Stimulated activated CD4-positive, alpha-beta T cell treated with anti-CD3 and anti-CD28 coated beads, Interleukin-12 subunit alpha, Interleukin-12 subunit beta, amount 100 ng/mL, for 24 hours (primary cell): ENCODE measurements at regions not wholly inside any gene's neighbourhood (a gene's known extent, or its start where the extent isn't known, plus 50 kb on each side); places are given as distances from the start of the nearest gene placed in this dataset.

Source experiments
- DNase-seq, 2 experiments: peaks; one replicate each; pipeline ENCODE4 v3.0.0-alpha.2; 2020; ENCODE audit warnings: low read depth in 2 of 2

GRCh38 chr10:123454987-123455386 is 211.2 kb upstream of the GPR26 start:
- DNase-seq: no peak

- DNase-seq: no peak
Measured at GRCh38 chr10:123455861-123456260, 210.3 kb upstream of the GPR26 start.

GRCh38 chr10:123458933-123459332 is 207.2 kb upstream of the GPR26 start:
- no peak for DNase-seq

- no peak for DNase-seq
Measured at GRCh38 chr10:123459371-123460091, 206.6 kb upstream of the GPR26 start.

GRCh38 chr10:123462246-123462645 is 203.9 kb upstream of the GPR26 start:
- no peak for DNase-seq

- DNase-seq: no peak
Measured at GRCh38 chr10:123462756-123463155, 203.4 kb upstream of the GPR26 start.

GRCh38 chr10:123463181-123463580 is 203.0 kb upstream of the GPR26 start:
- no peak for DNase-seq

GRCh38 chr10:123463698-123464097 is 202.5 kb upstream of the GPR26 start:
- no peak for DNase-seq

GRCh38 chr10:123464430-123465323 is 201.5 kb upstream of the GPR26 start:
- DNase-seq: no peak

- DNase-seq: no peak
Measured at GRCh38 chr10:123470336-123470921, 195.7 kb upstream of the GPR26 start.

GRCh38 chr10:123471811-123472210 is 194.3 kb upstream of the GPR26 start:
- DNase-seq: no peak

GRCh38 chr10:123472606-123473005 is 193.5 kb upstream of the GPR26 start:
- no peak for DNase-seq

- no peak for DNase-seq
Measured at GRCh38 chr10:123474700-123475099, 191.5 kb upstream of the GPR26 start.

- no peak for DNase-seq
Measured at GRCh38 chr10:123475466-123475865, 190.7 kb upstream of the GPR26 start.

GRCh38 chr10:123478116-123478515 is 188.0 kb upstream of the GPR26 start:
- DNase-seq: no peak

GRCh38 chr10:123479640-123480039 is 186.5 kb upstream of the GPR26 start:
- DNase-seq: no peak

GRCh38 chr10:123480344-123480743 is 185.8 kb upstream of the GPR26 start:
- no peak for DNase-seq

- DNase-seq: no peak
Measured at GRCh38 chr10:123480845-123481244, 185.3 kb upstream of the GPR26 start.

GRCh38 chr10:123484722-123485121 is 181.4 kb upstream of the GPR26 start:
- DNase-seq: no peak

GRCh38 chr10:123485341-123485960 is 180.7 kb upstream of the GPR26 start:
- no peak for DNase-seq

- no peak for DNase-seq
Measured at GRCh38 chr10:123488436-123488835, 177.7 kb upstream of the GPR26 start.

GRCh38 chr10:123491364-123491763 is 174.8 kb upstream of the GPR26 start:
- DNase-seq: no peak
